Dermis blood vessel endothelial cell (primary cell): ENCODE measurements at regions not wholly inside any gene's neighbourhood (a gene's known extent, or its start where the extent isn't known, plus 50 kb on each side); places are given as distances from the start of the nearest gene placed in this dataset.
"Not testable (repeated sequence)": the region's sequence is repeated elsewhere in the genome, so short reads cannot be mapped to it uniquely, and the experiment has no call there.

ENCODE experiments used
- DNase-seq: peaks from one replicate; pipeline ENCODE4 v3.0.0; 2010

DNA sequence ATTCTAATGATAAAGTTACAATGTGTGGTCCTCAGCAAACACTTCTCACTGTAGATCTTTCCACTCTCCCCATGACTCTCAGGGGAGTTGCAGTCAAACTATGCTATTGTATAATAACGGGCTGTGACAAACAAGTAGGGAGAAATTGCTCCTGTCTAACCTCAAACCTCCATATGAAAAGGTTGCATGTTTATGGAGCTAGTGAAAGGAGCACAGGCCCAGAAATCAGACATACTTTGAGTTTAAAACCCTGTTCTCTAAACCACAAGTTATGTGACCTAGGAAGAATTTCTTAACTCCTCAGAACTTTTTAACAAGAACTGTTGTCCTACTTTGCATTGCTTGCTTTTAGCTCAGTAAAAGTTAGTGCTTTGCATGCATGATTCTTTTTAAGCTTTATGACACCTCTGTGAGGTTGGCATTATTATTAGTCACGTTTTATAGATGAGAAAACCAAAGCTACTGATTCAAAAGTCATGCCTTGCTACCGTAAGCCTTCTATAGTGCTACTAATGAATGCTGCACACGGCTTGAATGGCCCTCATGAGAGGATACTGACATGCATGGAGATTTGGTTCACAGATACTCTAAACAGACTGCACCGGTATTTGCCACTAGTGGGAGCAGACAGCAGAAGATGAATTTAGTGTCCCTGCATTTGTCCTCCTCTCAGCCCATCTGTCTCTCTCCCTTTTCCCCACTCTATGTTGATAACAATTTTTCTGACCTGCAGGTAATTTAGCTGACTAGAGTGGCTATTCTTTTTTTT, 129.5 kb upstream of the PCGF5 start:
- peak; percentile 6 for DNase-seq

DNA sequence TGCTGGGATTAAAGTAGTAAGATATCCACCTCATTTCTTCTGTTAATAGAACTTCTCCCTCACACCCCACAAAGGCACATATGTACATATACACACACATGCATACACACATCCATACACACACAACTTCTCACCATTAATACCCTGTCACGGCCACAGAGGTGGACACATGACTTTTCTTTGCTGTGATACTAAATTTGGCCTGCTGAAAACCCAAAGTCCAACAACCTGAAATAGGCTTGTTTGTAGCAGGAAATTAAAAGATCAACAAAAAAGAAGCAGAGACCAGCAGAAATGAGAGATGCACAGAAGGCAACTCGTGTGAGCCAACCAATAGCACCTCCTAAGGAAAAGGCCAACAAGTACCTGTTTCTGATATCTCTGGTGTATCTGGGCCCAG, 128.7 kb upstream of the PCGF5 start:
- DNase-seq, result no peak

DNA sequence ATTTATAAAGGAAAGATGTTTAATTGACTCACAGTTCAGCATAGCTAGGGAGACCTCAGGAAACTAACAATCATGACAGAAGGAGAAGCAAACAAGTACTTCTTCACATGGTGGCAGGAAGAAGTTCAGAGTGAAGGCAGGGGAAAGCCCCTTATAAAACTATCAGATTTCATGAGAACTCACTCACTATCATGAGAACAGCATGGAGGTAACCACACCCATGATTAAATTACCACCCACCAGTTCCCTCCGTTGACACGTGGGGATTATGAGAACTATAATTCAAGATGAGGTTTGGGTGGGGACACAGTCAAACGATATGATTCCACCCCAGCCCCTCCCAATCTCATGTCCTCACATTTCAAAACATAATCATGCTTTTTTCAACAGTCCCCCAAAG, 124.2 kb upstream of the PCGF5 start:
- no peak for DNase-seq

DNA sequence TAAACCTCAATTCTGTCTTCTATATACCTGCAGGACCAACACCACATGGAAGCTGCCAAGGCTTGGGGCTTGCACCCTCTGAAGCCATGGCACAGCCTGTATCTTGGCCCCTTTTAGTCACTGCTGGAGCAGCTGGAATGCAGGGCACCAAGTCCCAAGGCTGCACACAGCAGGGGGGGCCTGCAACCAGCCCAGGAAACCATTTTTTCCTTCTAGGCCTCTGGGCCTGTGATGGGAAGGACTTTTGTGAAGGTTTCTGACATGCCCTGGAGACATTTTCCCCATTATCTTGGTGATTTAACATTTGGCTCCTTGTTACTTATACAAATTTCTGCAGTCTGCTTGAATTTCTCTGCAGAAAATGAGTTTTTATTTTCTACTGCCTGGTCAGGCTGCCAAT, 123.2 kb upstream of the PCGF5 start:
- no peak for DNase-seq

GRCh38 chr10:91098021-91098420, 122.4 kb upstream of the PCGF5 start:
- DNase-seq, result not testable (repeated sequence)

- no peak for DNase-seq
These were observed 116.9 kb upstream of the PCGF5 start for GRCh38 chr10:91103384-91104192.

DNA sequence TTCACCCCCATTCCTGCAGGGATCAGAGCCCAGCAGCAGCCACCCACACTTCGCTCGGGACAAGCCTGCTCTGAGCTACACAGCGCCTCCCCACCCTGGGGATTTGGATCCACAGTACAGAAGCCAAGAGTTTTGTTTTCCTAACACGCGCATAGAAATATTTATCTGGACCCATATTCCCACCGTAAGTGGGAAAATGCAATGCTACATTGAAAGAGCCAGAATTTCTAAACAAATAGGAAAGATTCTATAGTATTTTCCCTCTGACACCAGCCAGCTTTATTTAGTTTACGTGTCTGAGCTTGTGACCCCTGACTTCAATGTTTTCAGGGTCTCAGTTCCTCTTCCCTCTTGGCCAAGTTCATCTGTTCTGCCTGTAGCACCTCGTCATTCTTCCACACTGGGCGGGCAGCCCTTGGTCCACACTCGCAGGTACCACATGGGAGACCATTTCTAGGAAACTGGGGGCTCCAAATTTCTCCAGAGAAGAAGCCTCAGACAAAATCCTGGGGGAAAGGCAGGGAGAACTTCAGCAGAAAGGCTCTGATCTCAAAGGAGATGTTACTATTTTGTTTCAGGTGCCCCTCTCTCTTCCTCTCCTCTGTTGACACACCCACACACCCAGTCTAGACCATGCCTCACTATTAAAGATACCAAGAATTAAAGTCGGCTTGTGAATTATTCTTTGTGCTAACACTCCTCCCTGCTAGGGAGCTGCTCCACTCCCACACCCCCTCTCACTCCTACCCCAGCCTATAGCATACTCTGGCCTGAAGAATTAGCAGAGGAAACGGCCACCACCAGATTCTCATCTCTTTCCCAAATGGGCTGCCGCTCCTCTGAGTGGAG, 116.0 kb upstream of the PCGF5 start:
- no peak for DNase-seq

- DNase-seq, result no peak
These were observed 115.2 kb upstream of the PCGF5 start for GRCh38 chr10:91105269-91105668.

DNA sequence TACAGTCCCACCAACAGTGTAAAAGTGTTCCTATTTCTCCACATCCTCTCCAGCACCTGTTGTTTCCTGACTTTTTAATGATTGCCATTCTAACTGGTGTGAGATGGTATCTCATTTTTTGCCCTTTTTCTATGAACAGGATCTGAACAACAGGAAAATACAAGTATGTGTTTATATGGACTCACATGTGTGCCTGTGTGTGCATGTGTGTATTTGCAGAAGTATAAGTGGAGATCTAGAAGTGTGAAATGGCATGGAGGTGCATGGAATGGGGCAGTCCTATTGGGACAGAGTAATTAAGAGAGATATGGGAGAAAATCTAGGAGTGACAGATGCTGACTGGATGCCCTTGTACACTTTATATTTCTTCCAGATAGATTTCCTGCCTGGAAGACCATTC, 111.6 kb upstream of the PCGF5 start:
- no peak for DNase-seq

- no peak for DNase-seq
These were observed 109.4 kb upstream of the PCGF5 start for GRCh38 chr10:91111060-91111459.

DNA sequence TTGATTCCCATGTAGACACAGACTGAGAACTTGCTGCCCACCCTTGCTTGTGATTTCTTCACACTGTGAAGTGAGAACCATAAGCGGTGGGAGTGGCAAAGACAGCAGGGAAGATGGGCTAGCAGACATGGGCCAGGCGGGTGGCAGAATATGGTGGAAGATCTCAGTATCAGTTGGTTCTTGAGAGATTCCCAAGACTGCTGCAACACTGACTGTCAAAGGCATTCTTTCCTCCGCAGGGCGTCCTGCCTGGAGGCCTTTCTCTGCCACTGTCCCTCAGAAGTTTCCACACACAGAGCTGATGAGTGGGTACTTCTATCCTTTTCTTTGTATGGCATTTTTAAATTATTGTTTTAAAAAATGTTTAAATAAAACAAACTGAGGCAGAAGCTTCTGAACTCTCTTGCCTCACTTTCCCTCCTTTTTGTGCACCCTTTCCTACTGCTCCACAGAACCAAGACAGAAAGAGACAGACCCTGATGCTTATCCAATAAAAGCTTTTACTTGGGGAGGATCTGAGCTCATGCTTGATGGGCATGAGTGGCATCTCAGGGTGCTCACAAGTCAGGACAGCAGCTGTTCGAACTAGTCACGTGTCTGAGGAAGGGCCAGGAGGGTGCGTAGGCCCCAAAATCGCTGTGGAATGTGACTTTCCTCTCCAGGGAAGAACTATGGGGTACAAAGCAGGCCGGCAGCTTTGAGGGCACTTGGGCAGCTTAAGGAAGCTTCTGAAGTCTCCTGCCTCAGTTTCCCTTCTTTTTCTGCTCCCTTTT, 104.7 kb upstream of the PCGF5 start:
- DNase-seq, result no peak

GRCh38 chr10:91117505-91117904, 103.0 kb upstream of the PCGF5 start:
- DNase-seq, result no peak

DNA sequence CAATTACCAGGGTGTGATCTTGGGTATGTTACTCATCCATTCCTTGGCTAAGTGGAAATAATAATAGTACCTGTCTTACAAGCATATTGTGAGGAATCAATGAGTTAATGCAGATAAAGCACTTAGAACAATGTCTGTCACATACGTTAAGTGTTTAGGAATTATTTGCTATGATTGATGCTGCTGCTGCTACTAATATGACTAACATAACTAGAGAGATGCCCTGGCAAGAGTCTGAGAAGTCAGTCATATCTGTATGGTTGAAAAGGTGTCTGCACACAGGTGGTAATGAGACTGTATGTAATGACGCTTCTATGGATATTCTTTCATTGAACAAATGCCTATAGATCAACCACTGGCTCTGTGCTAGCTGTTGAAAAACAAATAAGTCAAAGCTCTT, 100.1 kb upstream of the PCGF5 start:
- DNase-seq, result no peak

GRCh38 chr10:91123261-91123660, 97.2 kb upstream of the PCGF5 start:
- DNase-seq, result no peak

GRCh38 chr10:91124016-91124415, 96.4 kb upstream of the PCGF5 start:
- DNase-seq, result no peak

GRCh38 chr10:91126471-91126870, 94.0 kb upstream of the PCGF5 start:
- DNase-seq, result no peak

- peak; percentile 2 for DNase-seq
These were observed 93.0 kb upstream of the PCGF5 start for GRCh38 chr10:91127341-91128082.

DNA sequence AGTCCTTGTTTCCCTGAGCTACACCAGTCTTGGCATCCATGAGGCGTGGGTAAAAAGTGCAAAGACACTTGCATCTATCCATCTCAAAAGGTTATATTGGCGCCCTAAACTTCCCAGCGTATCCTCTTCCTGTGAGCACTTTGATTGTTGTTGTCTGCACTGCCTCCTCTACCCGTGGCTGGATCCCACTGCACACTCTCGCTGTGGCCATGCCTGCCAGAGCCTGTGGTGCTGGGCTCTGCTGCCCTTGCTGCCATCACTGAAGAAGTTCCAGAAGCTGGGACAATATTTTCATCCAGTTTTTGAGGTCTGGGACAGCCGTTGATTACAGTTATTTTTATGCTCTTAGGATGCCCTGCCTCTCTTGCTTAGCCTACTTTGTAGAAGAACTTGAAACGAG, 85.3 kb upstream of the PCGF5 start:
- DNase-seq, result no peak

DNA sequence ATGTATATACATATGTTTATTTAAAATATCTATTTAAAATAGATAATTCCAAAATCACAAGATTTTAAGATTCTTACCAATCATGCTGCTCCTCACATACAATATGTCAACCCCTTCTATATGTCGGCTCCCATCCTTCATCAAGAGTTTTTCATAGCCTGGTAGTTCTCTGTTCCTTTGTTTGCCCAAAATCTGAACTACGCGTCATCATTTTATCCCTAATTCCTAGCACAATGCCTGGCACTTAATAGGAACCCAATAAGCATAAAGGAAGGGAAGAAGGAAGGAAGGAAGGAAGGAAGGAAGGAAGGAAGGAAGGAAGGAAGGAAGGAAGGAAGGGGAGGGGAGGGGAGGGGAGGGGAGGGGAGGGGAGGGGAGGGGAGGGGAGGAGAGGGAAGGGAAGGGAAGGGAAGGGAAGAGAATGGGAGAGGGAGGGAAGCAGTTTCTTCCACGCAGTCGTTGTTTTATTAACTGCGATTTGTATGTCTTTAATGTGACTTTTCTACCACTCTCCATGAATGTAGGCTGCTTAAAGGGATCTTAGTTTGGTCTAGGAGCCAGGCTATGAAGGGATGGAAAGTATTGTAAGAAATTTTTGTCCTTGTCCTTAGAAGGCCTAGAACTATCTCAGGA, 83.3 kb upstream of the PCGF5 start:
- no peak for DNase-seq

DNA sequence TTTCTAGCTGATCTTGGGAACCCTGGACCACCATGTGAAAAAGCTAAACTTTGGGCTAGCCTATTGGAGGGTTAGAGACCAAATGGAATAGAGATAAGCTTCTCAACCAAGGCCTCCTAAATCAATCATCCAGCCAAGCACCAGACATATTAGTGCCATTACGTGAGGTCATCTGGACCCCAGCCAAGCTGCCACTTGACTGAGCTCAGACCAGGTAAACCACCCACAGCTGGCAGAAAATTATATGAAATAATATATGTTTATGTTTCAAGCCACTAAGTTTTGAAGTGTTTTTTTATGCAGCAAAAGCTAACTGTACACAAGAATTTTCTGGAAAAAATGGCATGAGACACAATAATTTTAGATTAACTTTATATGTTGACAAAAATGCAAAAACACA, 82.6 kb upstream of the PCGF5 start:
- no peak for DNase-seq

DNA sequence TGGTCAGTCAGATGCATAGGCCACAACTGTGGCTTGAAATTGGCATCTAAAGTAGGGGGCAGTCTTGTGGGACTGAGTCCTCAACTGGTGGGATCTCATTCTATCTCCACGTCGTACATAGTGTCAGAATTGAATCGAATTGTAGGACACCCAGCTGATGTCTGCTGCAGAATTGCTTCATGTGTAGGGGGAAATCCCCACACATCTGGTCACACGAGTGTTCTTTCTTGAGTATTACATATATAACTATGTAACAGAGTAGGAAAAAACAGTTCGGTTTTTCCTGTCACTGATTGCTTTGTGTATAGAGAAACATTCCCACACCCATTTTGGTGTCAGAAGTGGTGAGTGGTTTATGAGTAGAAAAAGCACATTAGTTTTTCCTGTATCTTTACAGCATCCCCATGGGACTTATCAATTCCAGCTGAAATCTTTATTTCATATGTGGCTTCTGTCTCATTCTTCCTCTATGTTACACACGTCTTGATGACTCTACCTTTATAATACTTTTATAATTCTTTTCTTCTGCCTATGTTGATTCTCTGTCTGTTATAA, 79.4 kb upstream of the PCGF5 start:
- no peak for DNase-seq
